HL-60 (cell line): ENCODE measurements at regions not wholly inside any gene's neighbourhood (a gene's known extent, or its start where the extent isn't known, plus 50 kb on each side); places are given as distances from the start of the nearest gene placed in this dataset.

Experiments
- POLR2AphosphoS5 ChIP-seq: IDR thresholded peaks from 2 replicates; pipeline ENCODE4 v1.6.1; 2012; ENCODE audit warnings: low read depth
- REST ChIP-seq: IDR thresholded peaks from 2 replicates; pipeline ENCODE4 v1.6.1; 2012; ENCODE audit warnings: low read depth; ENCODE audit not compliant: insufficient replicate concordance
- TF ChIP-seq, protein P1 (sequence below): IDR thresholded peaks from one replicate; pipeline ENCODE4 v1.5.1; 2011; ENCODE audit warnings: low read length, control low read depth, inconsistent platforms; ENCODE audit not compliant: insufficient read depth

- TF ChIP-seq, protein P1, sequence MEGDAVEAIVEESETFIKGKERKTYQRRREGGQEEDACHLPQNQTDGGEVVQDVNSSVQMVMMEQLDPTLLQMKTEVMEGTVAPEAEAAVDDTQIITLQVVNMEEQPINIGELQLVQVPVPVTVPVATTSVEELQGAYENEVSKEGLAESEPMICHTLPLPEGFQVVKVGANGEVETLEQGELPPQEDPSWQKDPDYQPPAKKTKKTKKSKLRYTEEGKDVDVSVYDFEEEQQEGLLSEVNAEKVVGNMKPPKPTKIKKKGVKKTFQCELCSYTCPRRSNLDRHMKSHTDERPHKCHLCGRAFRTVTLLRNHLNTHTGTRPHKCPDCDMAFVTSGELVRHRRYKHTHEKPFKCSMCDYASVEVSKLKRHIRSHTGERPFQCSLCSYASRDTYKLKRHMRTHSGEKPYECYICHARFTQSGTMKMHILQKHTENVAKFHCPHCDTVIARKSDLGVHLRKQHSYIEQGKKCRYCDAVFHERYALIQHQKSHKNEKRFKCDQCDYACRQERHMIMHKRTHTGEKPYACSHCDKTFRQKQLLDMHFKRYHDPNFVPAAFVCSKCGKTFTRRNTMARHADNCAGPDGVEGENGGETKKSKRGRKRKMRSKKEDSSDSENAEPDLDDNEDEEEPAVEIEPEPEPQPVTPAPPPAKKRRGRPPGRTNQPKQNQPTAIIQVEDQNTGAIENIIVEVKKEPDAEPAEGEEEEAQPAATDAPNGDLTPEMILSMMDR = no peak
- TF ChIP-seq REST (no peak), POLR2AphosphoS5 (no peak)
Measured at GRCh38 chr4:75232546-75232945, 281.7 kb downstream of the RCHY1 start.
